B cell (primary cell): ENCODE measurements at regions not wholly inside any gene's neighbourhood (a gene's known extent, or its start where the extent isn't known, plus 50 kb on each side); places are given as distances from the start of the nearest gene placed in this dataset.

Source experiments
- ATAC-seq: fragments of 200-7000 bp; cut with Tn5 transposase; one replicate; pipeline ENCODE4 v1.10.0; 2021; ENCODE audit warnings: low read depth, mild to moderate bottlenecking, moderate number of reproducible peaks, moderate library complexity
- CTCF ChIA-PET: fragments of 350-600 bp; sonication (Branson Sonifier 250); formaldehyde crosslinking; loops from one replicate; lab custom pipeline; 2021; ENCODE audit warnings: antibody characterized with exemption, inconsistent platforms; lab: Charles Lee
- POLR2A ChIA-PET: fragments of 350-600 bp; sonication (Branson Sonifier 250); formaldehyde crosslinking; loops from one replicate; lab custom pipeline; 2021; ENCODE audit warnings: antibody characterized with exemption; lab: Charles Lee
- DNase-seq: peaks from one replicate; pipeline ENCODE4 v3.0.0; 2013
- H2AFZ ChIP-seq: 2 replicates; pipeline ENCODE4 v1.6.1; 2012; ENCODE audit warnings: mild to moderate bottlenecking, low read depth, low read length; ENCODE audit not compliant: insufficient read depth, poor library complexity, severe bottlenecking
- H3K27ac ChIP-seq, 2 donors: 1 replicate in 1 of 2; 2 replicates in 1 of 2; pipeline ENCODE4 v1.5.1; 2012 to 2013; ENCODE audit warnings: low read length in 2 of 2, mild to moderate bottlenecking in 2 of 2, moderate library complexity in 1 of 2
- H3K27me3 ChIP-seq, 4 experiments: fragments of 200-600 bp in 1 of 4; sonication (generic) in 1 of 4; replicated peaks in 1 of 4; 1 replicate in 2 of 4; 2 replicates in 2 of 4; pipeline versions ENCODE4 v1.6.1 to v1.7.0; 2013 to 2016; ENCODE audit warnings: low read length in 3 of 4, mild to moderate bottlenecking in 2 of 4, mixed read lengths in 1 of 4, moderate library complexity in 1 of 4; ENCODE audit not compliant: insufficient read depth in 4 of 4, control insufficient read depth in 3 of 4; ENCODE audit errors: control extremely low read depth in 1 of 4
- H3K36me3 ChIP-seq, 2 experiments: replicated peaks in 1 of 2; 1 replicate in 1 of 2; 2 replicates in 1 of 2; pipeline versions ENCODE4 v1.6.1 to v1.7.1; 2013; ENCODE audit warnings: low read length in 1 of 2; ENCODE audit not compliant: insufficient read depth in 2 of 2, control insufficient read depth in 1 of 2; ENCODE audit errors: control extremely low read depth in 1 of 2, extremely low read depth in 1 of 2
- H3K4me1 ChIP-seq, 2 donors: fragments of 200-600 bp in 1 of 2; sonication (generic) in 1 of 2; 1 replicate in 1 of 2; 2 replicates in 1 of 2; pipeline versions ENCODE4 v1.5.1 to v1.6.1; 2013 to 2017; ENCODE audit warnings: low read length in 2 of 2; ENCODE audit not compliant: control insufficient read depth in 2 of 2, insufficient read depth in 2 of 2
- H3K4me2 ChIP-seq: replicated peaks from 2 replicates; pipeline ENCODE3; 2012; ENCODE audit warnings: mild to moderate bottlenecking, low read depth, low read length; ENCODE audit not compliant: poor library complexity, severe bottlenecking
- H3K4me3 ChIP-seq, 5 experiments: fragments of 200-600 bp in 1 of 5; sonication (generic) in 1 of 5; 1 replicate in 3 of 5; 2 replicates in 2 of 5; pipeline versions ENCODE4 v1.5.1 to v1.7.0; 2011 to 2016; ENCODE audit warnings: low read length in 4 of 5, mild to moderate bottlenecking in 4 of 5, low read depth in 2 of 5, control low read depth in 1 of 5, moderate library complexity in 1 of 5; ENCODE audit not compliant: insufficient read depth in 1 of 5; ENCODE audit errors: control extremely low read depth in 1 of 5, extremely low read depth in 1 of 5
- H3K79me2 ChIP-seq: fragments of 200-600 bp; sonication (generic); one replicate; pipeline ENCODE4 v1.6.0; 2016; ENCODE audit warnings: low read length; ENCODE audit not compliant: control insufficient read depth, insufficient read depth
- H3K9ac ChIP-seq: fragments of 200-600 bp; sonication (generic); 2 replicates; pipeline ENCODE4 v1.6.1; 2017; ENCODE audit warnings: mild to moderate bottlenecking, low read length, moderate library complexity
- H3K9me3 ChIP-seq, 3 donors: one replicate each; pipeline versions ENCODE4 v1.6.1 to v1.7.1; 2013; ENCODE audit warnings: low read length in 2 of 3; ENCODE audit not compliant: control insufficient read depth in 2 of 3, insufficient read depth in 1 of 3; ENCODE audit errors: control extremely low read depth in 1 of 3
- H4K20me1 ChIP-seq: 2 replicates; pipeline ENCODE4 v1.6.0; 2012; ENCODE audit warnings: mild to moderate bottlenecking, low read length; ENCODE audit not compliant: insufficient read depth, control insufficient read depth, poor library complexity, severe bottlenecking
- H3K27ac Mint-ChIP-seq: one replicate; pipeline ENCODE4 v1.8.0; 2021; ENCODE audit warnings: mixed read lengths
- H3K27me3 Mint-ChIP-seq: one replicate; pipeline ENCODE4 v1.8.0; 2021; ENCODE audit warnings: mixed read lengths
- H3K4me1 Mint-ChIP-seq: one replicate; pipeline ENCODE4 v1.8.0; 2021; ENCODE audit warnings: mixed read lengths
- H3K4me3 Mint-ChIP-seq: one replicate; pipeline ENCODE4 v1.8.0; 2021; ENCODE audit warnings: mixed read lengths
- H3K9me3 Mint-ChIP-seq: one replicate; pipeline ENCODE4 v1.8.0; 2022; ENCODE audit warnings: mixed read lengths; ENCODE audit not compliant: insufficient read depth
- CTCF ChIP-seq: fragments of 200-600 bp; IDR thresholded peaks from one replicate; pipeline ENCODE4 v1.8.0; 2022; ENCODE audit warnings: antibody characterized with exemption, mild to moderate bottlenecking
- EZH2 ChIP-seq: IDR thresholded peaks from 2 replicates; pipeline ENCODE4 v1.6.1; 2012; ENCODE audit warnings: borderline replicate concordance, low read depth, mild to moderate bottlenecking, moderate library complexity, low read length; ENCODE audit not compliant: insufficient read depth, poor library complexity, severe bottlenecking
- WGBS: methylation state at CpG from one replicate; pipeline ENCODE4 v1.1.5; 2013; ENCODE audit warnings: missing lambda C conversion rate; ENCODE audit not compliant: insufficient coverage; 5-methylcytosine and 5-hydroxymethylcytosine counted together
- intact Hi-C: fragments of 100-400 bp; cut with micrococcal nuclease; formaldehyde crosslinking; loops from one replicate; pipeline ENCODE4 v1.10.0; 2022

GRCh38 chr13:67935626-67936025 is 705.5 kb upstream of the PCDH9 start:
- TF ChIP-seq CTCF (no peak), EZH2 (no peak)
- DNase-seq (no peak), ATAC-seq (no peak)
- H3K4me2 ChIP-seq: no peak overlapping the region
- no peaks in the 10 kb centered on the region for H3K9me3 ChIP-seq
- ChIA-PET CTCF (no interaction called here), POLR2A (no interaction called here)
- no peak overlapping the region for H3K27ac ChIP-seq
- no peaks in the 10 kb centered on the region for H3K27me3 Mint-ChIP-seq
- H3K27ac Mint-ChIP-seq: no peak overlapping the region
- no peak overlapping the region for H3K9ac ChIP-seq
- H3K79me2 ChIP-seq: no peaks in the 10 kb centered on the region
- H4K20me1 ChIP-seq: no peaks in the 10 kb centered on the region
- peaks cover 4% of the 10 kb centered on the region for H3K9me3 Mint-ChIP-seq
- no peaks in the 10 kb centered on the region for H3K36me3 ChIP-seq
- no peaks in the 10 kb centered on the region for H3K4me1 ChIP-seq
- no peaks in the 10 kb centered on the region for H3K4me1 Mint-ChIP-seq
- H3K4me3 Mint-ChIP-seq: no peak overlapping the region
- no peaks in the 10 kb centered on the region for H3K27me3 ChIP-seq
- H3K4me3 ChIP-seq: no peak overlapping the region
- intact Hi-C loops: no loop called here
- H2AFZ ChIP-seq: no peak overlapping the region

- H3K4me1 ChIP-seq: no peaks in the 10 kb centered on the region
- DNase-seq: no peak
- H3K79me2 ChIP-seq: no peaks in the 10 kb centered on the region
- intact Hi-C loops: no loop called here
- H3K9me3 ChIP-seq: no peaks in the 10 kb centered on the region
- H2AFZ ChIP-seq: no peak overlapping the region
- POLR2A ChIA-PET: no interaction called here
- H3K4me3 ChIP-seq: no peak overlapping the region
- H3K4me1 Mint-ChIP-seq: no peaks in the 10 kb centered on the region
- no peak overlapping the region for H3K27ac ChIP-seq
- ATAC-seq: no peak
- H3K4me2 ChIP-seq: no peak overlapping the region
- CTCF ChIA-PET: no interaction called here
- H3K36me3 ChIP-seq: no peaks in the 10 kb centered on the region
- no peaks in the 10 kb centered on the region for H3K27me3 Mint-ChIP-seq
- H3K9ac ChIP-seq: no peak overlapping the region
- TF ChIP-seq CTCF (no peak), EZH2 (no peak)
- no peaks in the 10 kb centered on the region for H3K27me3 ChIP-seq
- no CpG with 5 or more reads among the region's 1 CpG for WGBS
- peaks cover 4% of the 10 kb centered on the region for H3K9me3 Mint-ChIP-seq
- H4K20me1 ChIP-seq: no peaks in the 10 kb centered on the region
- H3K27ac Mint-ChIP-seq: no peak overlapping the region
- no peak overlapping the region for H3K4me3 Mint-ChIP-seq
These were observed 704.6 kb upstream of the PCDH9 start for GRCh38 chr13:67934617-67935330.
